Anterior cingulate cortex (tissue), 58 donors: ENCODE measurements at regions not wholly inside any gene's neighbourhood (a gene's known extent, or its start where the extent isn't known, plus 50 kb on each side); places are given as distances from the start of the nearest gene placed in this dataset.

Source experiments
- DNase-seq, 58 donors: peaks; one replicate each; lab custom pipeline; 2025; lab: John Stamatoyannopoulos, UW

DNA sequence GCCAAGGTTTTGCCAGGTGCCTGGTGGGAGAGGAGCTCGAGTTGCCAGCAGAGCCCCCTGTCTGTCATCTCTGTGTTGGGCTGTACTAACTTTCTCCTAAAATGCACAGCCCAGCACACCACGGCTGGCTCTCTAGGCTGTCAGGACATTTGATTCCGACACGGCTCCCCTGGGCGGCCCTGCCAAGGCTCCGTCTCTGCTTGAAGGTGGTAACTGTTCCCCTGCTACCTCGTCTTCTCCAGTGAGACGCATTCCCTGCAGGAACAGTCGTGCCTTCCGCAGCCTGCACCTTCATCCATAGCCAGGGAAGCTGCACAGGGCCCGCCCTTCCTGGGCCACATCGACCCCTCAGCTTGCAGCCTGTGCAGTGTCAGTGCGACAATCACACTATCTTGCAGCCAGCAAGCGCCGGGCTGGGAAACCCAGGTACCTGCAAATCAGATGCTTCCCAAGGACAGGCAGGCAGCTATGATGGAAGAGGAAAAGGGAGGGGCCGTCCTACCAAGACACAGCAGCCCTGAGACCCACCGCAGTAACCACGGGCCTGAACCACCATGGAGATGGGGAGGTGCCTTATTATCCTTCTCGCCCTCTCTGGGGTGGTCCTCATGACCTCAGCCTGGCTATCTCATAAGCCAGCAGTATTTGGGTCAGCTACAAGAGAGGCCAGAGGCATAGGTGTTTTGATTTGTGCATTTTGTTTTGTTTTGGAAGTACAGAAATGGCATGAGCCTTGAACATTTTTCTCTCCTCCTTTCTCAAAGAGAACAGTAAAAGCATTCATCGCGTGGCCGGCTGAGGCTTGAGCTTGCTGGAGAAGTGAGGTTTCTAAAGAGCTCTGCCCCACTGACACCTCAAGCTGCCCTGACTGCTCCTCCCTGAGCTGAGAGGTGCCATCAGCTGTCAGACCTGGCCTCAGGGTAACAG lies 361.7 kb upstream of the TNRC6C start:
- DNase-seq, result no peak

DNA sequence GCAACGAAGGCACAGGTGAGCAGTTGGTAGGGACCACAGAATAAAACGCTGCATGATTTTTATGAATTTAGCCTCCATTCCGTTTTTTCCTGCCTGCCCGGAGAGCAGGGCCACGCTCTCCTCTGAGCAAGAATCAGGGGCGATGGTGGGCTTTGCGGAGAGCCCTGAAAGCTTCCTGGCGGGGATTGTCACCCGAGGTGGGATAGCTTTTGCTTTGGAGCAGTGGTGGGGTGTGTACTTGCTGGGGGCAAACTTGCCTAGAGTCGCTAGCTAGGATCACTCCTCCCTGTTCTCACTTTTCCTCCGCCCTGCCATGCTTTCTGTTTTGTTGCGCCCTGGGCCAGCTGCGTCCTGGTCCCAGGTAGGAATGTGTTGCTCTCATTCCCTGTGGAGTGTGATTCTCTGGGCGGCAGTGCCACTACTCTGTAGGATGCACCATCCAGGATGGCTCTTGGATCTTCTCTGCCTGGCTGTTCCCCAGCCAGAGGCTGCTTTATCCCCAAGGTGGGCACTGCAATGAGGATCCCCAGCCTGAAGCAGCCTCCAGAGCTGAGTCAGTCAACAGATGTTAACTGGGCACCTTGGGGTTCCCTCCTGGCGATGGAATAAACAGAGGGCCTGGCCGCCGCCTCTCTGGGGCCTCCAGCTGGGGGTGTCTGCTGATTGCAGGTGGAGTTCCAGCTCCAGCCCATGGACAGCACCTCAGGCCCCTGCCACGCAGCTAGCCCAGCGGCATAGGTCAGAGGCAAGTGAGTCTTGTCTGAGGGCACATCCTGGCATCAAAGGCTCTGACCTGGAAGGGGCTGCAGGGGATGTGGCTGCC lies 360.9 kb upstream of the TNRC6C start:
- DNase-seq, result no peak

DNA sequence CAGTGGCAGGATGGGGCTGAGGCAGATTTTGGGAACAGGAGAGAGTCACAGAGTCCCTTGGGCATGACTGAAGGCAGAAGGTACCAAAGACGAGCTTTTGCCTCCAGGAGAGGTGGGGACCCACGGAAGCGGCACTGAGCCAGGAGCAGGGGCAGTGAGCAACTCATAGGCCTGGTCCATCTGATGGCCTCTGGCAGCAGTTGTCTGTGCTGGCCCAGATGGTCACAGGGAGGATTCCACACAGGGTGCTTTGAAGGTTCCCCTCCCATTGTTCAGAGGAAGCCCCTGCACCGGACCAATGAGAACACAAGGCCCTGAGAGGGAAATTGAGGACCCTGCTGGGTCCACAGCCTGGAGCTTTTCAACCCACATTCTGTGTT lies 360.3 kb upstream of the TNRC6C start:
- DNase-seq, result no peak

DNA sequence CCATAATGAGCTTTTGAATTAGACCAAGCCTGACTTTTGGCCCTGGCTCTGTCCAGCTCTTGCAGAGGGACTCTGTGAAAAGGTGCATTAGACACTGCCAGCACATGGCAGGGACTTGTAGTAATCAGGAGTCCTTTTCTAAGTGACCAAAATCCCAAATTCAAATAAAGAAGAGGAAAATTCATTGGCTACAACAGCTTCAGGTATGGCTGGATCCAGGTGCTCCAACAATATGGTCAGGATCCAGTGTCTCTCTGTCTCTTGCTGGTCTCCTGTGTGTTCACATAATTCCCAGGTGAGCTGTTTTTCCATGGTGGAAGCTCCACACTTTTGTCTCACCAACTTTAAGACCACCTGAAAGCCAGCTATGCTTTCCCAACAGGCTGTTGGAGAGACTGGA lies 358.8 kb upstream of the TNRC6C start:
- DNase-seq, result no peak

DNA sequence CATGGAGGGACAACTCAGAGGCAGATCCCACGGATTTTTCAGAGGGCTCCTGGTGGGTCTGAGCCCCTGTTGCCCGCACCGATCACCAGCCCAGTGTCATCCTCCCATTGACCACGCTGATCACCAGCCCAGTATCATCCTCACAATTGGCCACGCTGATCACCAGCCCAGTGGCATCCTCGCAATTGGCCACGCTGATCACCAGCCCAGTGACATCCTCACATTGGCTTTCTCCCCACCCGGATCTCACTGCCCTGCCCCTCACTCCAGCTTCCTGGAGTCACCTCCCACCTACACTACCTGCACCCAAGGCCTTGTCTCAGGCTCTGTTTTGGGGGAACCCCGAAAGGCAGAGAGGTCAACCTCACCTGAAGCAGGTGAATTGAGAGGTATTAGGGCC lies 358.2 kb upstream of the TNRC6C start:
- DNase-seq, result no peak

DNA sequence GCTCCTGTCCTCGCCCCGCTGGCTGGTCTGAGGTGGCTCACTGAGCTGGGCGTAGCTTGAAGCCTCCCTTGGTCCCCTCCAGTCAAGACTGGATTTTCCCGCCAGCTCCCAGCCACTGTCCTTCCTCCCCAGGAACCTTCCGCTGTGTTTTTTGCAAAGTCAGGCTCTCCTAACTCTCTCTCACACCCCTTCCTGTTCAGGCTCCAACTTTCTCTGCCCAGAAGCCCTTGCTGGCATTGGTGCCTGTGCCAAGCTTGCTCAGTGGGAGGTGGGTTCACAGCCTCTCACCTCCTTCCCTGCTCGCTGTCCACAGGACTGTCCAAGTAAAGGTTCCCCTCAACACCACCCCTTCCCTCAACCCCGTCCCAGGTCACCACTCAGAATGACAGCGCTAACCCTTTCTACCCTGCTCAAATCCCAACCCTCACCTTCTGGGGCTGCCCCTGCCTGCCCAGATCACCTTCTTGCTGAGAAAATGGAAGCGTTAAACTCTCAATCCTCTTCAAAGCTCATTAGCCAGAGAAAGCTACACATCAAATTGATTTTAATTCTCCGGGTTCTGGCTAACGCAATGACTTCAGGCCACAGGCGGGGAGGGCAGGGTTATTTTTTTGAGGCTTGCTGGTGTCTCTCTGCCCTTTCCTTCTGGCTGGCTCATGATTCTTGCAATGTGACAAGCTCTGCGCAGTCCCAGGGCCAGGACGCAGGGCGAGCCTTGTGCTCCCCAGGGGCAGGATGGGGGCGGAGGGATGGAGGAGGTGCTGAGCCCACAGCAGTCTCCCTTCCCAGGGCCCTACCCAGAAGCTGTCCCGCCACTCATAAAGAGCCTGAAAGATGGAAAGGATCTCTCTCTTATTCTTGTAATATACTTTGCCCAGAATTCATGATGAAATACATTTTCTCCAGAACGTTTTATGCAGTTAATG lies 357.2 kb upstream of the TNRC6C start:
- DNase-seq, result no peak

DNA sequence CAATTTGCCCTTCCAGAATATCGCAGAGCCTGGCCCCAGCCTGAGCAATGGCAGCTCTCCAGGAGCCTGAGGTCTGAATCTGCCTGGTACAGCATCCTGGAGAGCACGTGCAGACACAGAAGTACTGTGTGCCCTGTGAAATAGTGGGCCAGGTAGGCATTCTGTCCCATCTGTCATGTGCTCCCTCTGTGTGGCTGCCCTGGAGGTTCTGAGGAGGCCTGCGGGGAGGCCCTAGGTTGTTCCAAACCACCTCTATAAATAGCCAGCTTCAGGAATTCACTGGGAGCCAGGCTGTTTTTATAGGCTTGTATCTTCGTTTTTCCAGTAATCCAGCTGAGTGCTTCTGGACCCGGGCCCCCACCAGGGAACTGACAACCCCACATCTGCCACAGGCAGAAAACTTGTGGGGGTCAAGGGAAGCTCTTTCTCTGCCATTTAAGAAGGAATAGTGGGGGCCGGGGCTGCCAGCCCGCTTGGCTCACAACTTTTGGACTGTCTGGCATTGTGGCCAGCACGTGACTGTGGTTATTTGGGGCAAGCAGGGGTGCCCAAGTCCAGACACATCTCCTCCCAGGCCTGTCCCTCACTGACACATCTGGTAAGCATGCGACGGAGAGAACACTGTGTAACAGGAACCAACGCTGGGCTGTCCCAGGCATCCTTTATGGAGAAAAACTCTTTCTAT lies 356.3 kb upstream of the TNRC6C start:
- peak in 2 of 58 donors; percentile 7 to 23 for DNase-seq

DNA sequence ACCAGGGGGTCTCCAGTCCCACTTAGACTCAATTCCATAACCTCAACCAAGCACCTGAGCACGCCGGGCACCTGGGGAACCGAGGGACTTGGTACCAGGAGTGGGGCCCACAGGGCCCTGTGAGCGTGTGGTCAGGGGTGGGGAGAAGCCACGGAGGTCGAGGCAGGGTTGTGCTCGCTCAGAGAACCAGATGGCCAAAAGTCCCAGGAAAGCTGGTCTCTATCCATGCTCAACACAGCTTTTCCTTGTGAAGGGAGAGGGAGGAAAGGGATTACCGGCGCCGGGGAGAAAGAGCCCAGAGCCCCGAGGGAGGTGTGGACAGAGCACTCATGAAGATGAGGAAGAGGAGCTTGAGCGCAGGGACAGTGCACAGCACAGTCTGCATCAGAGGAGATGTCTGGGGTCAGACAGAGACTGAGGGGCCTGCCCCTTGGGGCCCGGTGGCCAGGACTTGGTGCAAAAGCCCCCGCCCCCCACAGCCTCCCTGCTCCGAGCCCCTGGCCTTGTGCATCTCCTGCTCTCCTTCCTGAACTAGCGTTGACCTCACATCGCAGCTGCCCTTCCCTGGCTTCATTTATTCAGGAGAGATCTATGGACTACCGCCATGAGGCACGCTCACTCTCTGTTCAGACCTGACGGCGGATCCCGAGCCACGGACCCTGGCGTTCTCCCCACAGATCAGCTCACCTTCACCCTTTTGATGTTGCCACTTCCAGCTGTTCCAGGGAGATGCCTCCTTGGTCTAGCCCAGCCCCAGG lies 355.4 kb upstream of the TNRC6C start:
- no peak for DNase-seq

DNA sequence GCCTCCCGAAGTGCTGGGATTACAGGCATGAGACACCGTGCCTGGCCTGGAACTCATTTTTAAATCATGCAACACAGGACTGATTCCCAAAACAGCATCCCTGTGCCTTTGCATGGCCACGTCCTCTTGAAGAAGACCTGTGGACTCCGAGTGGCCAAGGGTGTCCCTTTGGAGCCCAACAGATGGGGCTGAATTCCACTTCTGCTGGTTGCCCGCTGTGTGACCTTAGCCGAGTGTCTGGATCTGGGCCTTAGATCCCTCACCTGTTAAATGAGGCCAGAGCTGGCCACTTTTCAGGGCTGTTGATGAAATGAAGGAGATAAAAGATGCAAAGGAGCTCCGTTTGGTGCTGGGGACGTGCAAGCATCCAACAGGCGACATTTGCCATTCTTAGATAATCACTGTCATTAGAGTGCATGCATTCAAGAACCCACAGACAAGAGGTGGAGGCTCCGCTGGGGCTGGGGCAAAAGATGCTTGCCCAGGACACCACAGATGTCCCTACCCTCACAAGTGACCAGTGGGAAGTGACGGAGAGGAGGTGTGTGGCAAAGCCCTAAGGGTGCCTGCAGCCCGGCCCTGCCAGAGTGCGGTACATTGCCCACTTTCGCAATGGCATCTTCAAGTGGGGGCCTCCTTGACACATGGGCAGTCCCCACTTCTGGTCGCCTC lies 354.1 kb upstream of the TNRC6C start:
- DNase-seq, result no peak

DNA sequence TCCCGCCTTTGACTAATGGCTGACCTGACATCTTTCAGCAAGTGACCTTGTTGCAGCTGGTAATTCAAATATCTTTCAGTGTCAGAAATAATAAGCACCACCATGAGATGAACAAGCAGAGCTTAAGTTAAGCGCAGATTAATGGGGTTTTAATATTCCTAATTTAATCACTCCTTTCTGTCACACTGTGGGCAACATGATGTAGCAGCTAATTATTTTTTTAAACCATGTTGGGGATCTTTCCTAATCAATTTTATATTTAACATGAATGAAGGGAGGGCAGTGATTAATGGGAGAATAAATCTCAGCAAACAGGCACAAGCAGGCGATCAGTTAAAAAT lies 353.6 kb upstream of the TNRC6C start:
- no peak for DNase-seq

DNA sequence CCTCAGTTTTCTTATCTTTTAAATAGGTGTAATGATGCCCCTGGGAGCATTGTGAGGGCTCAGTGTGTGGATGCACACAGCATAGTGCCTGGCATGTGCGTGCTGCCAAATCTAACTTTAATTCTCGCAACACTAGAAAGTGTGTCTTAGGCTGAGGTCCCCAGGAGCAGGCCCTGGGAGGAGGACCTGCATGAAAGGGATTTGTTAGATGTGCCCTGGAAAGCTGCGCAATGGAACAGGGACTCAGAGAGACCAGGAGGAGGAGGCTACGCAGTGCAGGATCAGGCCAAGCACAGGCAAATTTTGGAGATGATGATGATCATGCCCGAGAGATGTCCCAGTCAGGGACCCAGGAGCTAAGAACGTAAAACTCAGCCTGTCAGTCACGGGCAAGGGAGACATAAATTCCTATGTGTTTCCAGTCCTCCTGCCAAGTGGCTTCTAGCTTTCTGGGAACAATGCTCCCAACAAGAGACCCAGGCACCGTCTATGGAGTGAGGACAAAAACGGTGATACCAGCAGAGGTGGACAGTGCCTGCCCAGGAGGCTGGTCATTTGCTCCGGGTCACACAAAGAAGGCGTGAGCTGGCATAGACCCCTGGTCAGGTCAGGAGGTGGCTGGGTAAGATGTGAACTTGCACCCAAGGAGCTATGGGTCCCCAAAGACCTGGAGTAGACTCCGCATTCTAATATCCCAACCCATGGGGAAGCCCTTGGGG lies 352.2 kb upstream of the TNRC6C start:
- DNase-seq, result no peak

DNA sequence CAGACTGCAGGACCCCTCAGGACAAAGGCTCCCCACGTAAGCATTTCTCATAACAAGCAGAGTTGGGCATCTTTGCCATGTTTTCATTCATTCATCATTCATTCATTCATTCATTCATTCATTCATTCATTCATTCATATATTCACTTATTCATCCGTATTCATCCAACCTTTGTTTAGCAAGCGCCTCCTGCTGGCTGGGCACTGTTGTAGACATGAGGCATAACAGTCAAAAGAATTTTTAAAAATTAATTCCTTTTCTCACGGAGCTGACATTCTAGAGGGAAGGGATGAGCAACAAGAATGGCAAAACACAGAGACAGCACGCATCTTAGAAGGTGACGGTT lies 351.7 kb upstream of the TNRC6C start:
- DNase-seq, result no peak

DNA sequence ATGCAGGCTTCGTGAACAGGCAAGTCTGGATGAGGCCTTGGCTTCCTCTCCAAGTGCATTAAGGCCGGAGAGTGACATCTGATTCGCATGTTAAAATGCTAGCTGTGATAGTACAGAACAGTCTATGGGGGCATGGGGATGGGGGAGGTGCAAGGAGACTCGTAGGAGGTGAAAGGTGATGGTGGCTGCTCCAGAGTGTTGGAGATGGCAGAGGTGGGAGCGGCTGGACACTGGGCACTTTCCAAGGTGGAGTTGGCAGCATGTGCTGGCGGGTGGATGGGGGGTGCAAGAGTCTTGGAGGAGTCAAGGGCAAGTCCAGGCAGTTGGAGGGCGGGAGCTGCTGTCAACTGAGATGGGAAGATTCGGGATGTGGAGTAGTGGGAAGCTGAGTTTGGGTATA lies 350.9 kb upstream of the TNRC6C start:
- no peak for DNase-seq

DNA sequence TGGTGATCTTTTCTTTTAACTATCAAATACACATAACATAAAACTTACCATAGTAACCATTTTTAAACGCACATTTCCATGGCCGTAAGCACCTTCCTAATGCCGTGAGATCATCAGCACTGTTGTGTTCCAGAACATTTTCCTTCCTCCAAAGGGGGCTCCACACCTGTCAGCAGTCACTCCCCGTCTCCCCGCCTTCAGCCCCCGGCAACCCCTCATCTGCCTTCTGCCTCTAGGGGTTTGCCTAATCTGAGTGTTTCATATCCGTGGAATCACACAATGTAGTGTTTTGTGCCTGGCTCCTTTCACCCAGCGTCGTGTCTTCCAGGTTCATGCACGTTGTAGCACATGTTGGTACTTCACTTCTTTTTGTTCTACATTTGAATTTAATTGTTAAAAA lies 350.1 kb upstream of the TNRC6C start:
- DNase-seq, result no peak

DNA sequence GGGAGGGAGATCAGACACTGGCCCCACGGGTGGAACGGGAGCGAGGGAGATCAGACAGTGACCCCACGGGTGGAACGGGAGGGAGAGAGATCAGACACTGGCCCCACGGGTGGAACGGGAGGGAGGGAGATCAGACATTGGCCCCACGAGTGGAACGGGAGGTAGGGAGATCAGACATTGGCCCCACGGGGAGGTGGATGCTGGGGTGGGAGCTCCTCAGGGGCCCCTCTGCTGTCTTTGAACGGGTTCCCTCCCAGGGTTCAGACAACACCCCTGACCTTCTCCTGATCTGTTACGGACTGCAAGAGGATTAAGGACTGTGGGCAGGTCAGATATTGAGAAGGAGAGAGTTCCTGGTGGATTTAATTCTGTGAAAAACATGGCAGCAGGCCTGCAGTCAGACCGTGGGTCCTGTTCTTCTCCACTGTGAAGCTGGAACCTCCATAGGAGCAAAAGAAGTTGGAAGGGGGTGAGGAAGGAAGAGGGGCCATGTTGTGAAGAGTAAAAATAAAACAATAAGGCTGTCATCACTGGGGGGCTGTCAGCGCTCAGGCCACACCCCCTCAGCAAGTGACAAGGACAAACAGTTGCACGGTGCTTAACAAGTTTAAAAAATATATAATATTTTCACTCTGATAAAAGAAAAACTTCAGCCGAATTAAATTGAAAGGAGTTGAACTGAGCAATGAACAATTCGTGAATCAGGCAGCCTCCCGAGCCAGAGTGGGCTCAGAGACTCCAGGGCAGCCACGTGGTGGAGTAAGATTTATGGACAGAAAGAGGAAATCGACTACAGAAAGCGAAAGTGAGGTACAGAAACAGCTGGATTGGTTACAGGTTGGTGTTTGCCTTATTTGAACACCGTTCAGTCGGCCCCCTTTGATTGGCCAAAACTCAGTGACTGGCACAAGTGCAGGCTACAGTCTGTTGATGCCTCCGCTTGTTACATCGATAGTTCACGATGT lies 348.7 kb upstream of the TNRC6C start:
- no peak for DNase-seq

DNA sequence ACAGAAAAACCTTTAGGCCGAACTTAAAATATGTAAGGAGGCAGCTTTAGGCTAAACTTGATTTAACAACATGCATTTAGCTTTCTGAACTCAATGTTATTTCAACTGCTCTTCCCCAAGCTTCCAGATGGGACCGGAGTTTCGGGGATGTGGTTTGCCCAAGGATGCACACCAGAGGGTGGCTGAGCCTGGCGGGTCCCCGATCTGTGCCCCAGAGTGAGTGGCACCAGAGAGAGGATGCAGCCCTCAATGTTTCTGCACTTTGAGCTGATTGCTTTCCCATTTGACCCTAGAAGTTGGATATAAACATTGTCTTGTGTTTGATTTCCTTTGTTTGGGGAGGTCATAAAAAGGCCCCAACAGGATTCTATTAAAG lies 348.0 kb upstream of the TNRC6C start:
- no peak for DNase-seq

DNA sequence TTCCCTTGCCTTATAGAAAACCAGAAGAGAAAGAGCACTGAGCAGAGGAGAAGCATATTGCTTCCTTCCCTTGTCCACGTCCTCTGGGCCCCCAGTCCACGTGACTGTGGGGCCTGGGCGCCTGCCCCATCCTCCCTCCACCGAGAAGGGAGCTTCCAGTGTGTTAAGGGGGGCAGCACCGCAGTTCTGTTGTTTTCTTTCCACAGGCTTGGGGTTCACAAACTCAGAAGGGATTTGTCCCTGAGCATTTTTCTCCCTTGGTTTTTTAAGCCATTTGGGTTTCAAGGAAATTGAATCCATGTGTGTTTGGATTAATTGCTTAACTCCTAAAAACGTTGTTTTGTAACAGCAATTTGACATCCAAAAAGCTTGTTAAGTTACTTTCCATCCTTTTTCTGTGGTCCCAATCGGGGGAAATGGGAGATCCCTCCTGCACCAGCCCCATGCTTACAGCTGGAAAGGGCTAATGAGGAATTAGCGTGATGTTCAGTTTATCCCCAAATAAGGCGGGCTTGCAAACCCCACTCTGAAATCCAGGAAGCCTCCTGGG lies 347.5 kb upstream of the TNRC6C start:
- DNase-seq, result no peak
